ENCODE measurements at regions not wholly inside any gene's neighbourhood (a gene's known extent, or its start where the extent isn't known, plus 50 kb on each side); places are given as distances from the start of the nearest gene placed in this dataset.

DNA sequence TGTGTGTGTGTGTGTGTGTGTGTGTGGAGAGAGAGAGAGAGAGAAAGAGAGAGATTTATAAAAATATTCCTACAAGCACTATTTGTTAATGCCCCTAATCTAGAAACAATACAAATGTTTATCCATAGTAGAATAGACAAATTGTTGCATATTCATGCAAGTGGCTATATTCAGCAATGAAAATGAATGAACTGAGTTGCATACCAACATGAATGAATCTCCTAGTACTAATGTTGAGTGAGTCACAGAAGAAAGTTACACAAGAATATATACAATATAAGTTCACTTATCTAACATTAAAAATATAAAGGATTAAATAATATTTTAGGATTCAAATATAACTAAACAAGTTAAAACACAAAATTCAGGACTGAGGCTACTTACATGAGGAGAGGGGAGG, 456.8 kb upstream of the AMOT start:
- TF ChIP-seq, protein P1, sequence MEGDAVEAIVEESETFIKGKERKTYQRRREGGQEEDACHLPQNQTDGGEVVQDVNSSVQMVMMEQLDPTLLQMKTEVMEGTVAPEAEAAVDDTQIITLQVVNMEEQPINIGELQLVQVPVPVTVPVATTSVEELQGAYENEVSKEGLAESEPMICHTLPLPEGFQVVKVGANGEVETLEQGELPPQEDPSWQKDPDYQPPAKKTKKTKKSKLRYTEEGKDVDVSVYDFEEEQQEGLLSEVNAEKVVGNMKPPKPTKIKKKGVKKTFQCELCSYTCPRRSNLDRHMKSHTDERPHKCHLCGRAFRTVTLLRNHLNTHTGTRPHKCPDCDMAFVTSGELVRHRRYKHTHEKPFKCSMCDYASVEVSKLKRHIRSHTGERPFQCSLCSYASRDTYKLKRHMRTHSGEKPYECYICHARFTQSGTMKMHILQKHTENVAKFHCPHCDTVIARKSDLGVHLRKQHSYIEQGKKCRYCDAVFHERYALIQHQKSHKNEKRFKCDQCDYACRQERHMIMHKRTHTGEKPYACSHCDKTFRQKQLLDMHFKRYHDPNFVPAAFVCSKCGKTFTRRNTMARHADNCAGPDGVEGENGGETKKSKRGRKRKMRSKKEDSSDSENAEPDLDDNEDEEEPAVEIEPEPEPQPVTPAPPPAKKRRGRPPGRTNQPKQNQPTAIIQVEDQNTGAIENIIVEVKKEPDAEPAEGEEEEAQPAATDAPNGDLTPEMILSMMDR (conservative IDR thresholded peaks at IDR 0.05; ENCODE audit: low read length): no peak
- no peak for TF ChIP-seq EZH2phosphoT487 (IDR thresholded peaks at IDR 0.05; ENCODE audit: borderline replicate concordance)
